Jurkat, Clone E6-1 (cell line): ENCODE measurements at regions not wholly inside any gene's neighbourhood (a gene's known extent, or its start where the extent isn't known, plus 50 kb on each side); places are given as distances from the start of the nearest gene placed in this dataset.
A peak's percentile ranks its signal among the peaks of the same experiment; 100 is the strongest.
"Not testable (repeated sequence)": the region's sequence is repeated elsewhere in the genome, so short reads cannot be mapped to it uniquely, and the experiment has no call there.

ENCODE experiments used
- DNase-seq: peaks from one replicate; pipeline ENCODE4 v3.0.0-alpha.2; 2011; ENCODE audit warnings: low read depth, low spot score
- H3K4me3 ChIP-seq: 2 replicates; pipeline ENCODE4 v1.5.1; 2011; ENCODE audit warnings: mild to moderate bottlenecking, low read length, control low read depth, moderate library complexity

GRCh38 chr6:90463359-90463758 is 123.5 kb downstream of the MAP3K7 start:
- peak overlapping the region; percentile 8; the same call in 1 of the 2 replicates for H3K4me3 ChIP-seq
- DNase-seq, result peak; percentile 73

- no peak overlapping the region for H3K4me3 ChIP-seq
- no peak for DNase-seq
Observed at GRCh38 chr6:90462102-90462501, 124.8 kb downstream of the MAP3K7 start.

- DNase-seq, result no peak
- H3K4me3 ChIP-seq, result no peak overlapping the region
Observed at GRCh38 chr6:90461383-90461782, 125.5 kb downstream of the MAP3K7 start.

GRCh38 chr6:90460051-90460450 is 126.8 kb downstream of the MAP3K7 start:
- H3K4me3 ChIP-seq, result peak overlapping the region; percentile 16
- DNase-seq, result peak; percentile 87

- no peak overlapping the region for H3K4me3 ChIP-seq
- DNase-seq, result no peak
Observed at GRCh38 chr6:90459225-90459758, 127.6 kb downstream of the MAP3K7 start.

GRCh38 chr6:90458353-90459224 is 128.3 kb downstream of the MAP3K7 start:
- no peak for DNase-seq
- no peak overlapping the region for H3K4me3 ChIP-seq

- H3K4me3 ChIP-seq, result no peak overlapping the region
- DNase-seq, result no peak
Observed at GRCh38 chr6:90457867-90458259, 129.0 kb downstream of the MAP3K7 start.

- not testable (repeated sequence) for DNase-seq, H3K4me3 ChIP-seq
Observed at GRCh38 chr6:90456997-90457866, 129.6 kb downstream of the MAP3K7 start.

- DNase-seq, result no peak
- H3K4me3 ChIP-seq, result no peak overlapping the region
Observed at GRCh38 chr6:90456001-90456400, 130.9 kb downstream of the MAP3K7 start.

- no peak overlapping the region for H3K4me3 ChIP-seq
Observed at GRCh38 chr6:90454836-90455427, 131.9 kb downstream of the MAP3K7 start.

GRCh38 chr6:90450268-90450953 is 136.5 kb downstream of the MAP3K7 start:
- DNase-seq, result no peak
- H3K4me3 ChIP-seq, result no peak overlapping the region

More at GRCh38 chr6:90454836-90455427, 131.9 kb downstream of the MAP3K7 start:
- no peak for DNase-seq

GRCh38 chr6:90449311-90449710 is 137.6 kb downstream of the MAP3K7 start:
- no peak overlapping the region for H3K4me3 ChIP-seq
- DNase-seq, result no peak

GRCh38 chr6:90448836-90449235 is 138.0 kb downstream of the MAP3K7 start:
- no peak for DNase-seq
- H3K4me3 ChIP-seq, result no peak overlapping the region

GRCh38 chr6:90446164-90446563 is 140.7 kb downstream of the MAP3K7 start:
- no peak overlapping the region for H3K4me3 ChIP-seq
- DNase-seq, result no peak

- no peak overlapping the region for H3K4me3 ChIP-seq
- DNase-seq, result no peak
Observed at GRCh38 chr6:90445533-90446108, 141.3 kb downstream of the MAP3K7 start.

GRCh38 chr6:90444160-90444714 is 142.6 kb downstream of the MAP3K7 start:
- no peak overlapping the region for H3K4me3 ChIP-seq
- no peak for DNase-seq

- DNase-seq, result no peak
- H3K4me3 ChIP-seq, result no peak overlapping the region
Observed at GRCh38 chr6:90442366-90442765, 144.5 kb downstream of the MAP3K7 start.

- no peak overlapping the region for H3K4me3 ChIP-seq
- DNase-seq, result no peak
Observed at GRCh38 chr6:90440586-90441283, 144.1 kb upstream of the BACH2 start.
